HCT116 (cell line): ENCODE measurements at regions not wholly inside any gene's neighbourhood (a gene's known extent, or its start where the extent isn't known, plus 50 kb on each side); places are given as distances from the start of the nearest gene placed in this dataset.

ENCODE experiments used
- ATAC-seq: fragments of 200-7000 bp; cut with Tn5 transposase; 2 replicates; pipeline ENCODE4 v1.9.1; 2020; ENCODE audit warnings: mild to moderate bottlenecking, moderate library complexity
- BruUV-seq: library from RNA; stranded (reverse); fragments of 400-500 nt; replicated peaks from 2 replicates; lab custom pipeline; 2021; lab: Mats Ljungman, UMichigan
- CTCF ChIA-PET: fragments of 300-600 bp; sonication (Branson Sonifier 250); formaldehyde crosslinking; loops from one replicate; lab custom pipeline; 2021; ENCODE audit warnings: antibody characterized with exemption; lab: Charles Lee
- POLR2A ChIA-PET: fragments of 300-600, 350-600 bp; sonication (Branson Sonifier 250); formaldehyde crosslinking; loops from one replicate; lab custom pipeline; 2021; ENCODE audit warnings: antibody characterized with exemption; lab: Charles Lee
- RAD21 ChIA-PET, 2 experiments: fragments of 300-600 bp; sonication (Branson Sonifier 250); formaldehyde crosslinking; loops; one replicate each; lab custom pipeline; 2023; ENCODE audit warnings: low total read pairs in 2 of 2; ENCODE audit not compliant: uncharacterized antibody in 2 of 2, unreplicated experiment in 2 of 2, low non-redundant PET in 1 of 2; lab: Charles Lee
- DNase-seq: peaks from one replicate; pipeline ENCODE4 v3.0.0-alpha.2; 2010; ENCODE audit warnings: low read depth, low spot score
- H2AFZ ChIP-seq: fragments of 200-600 bp; shearing (Covaris generic), sonication (generic); 2 replicates; pipeline ENCODE4 v1.6.1; 2017; ENCODE audit warnings: low read depth, mixed run types, mixed read lengths, antibody characterized with exemption, low read length; ENCODE audit not compliant: poor library complexity, severe bottlenecking
- H3K27ac ChIP-seq: 2 replicates; pipeline ENCODE4 v1.5.1; 2012; ENCODE audit warnings: low read depth, low read length
- H3K27me3 ChIP-seq: fragments of 200-600 bp; sonication (generic); 2 replicates; pipeline ENCODE4 v1.6.1; 2016; ENCODE audit warnings: mixed run types, low read length, mixed read lengths; ENCODE audit not compliant: insufficient read depth
- H3K36me3 ChIP-seq, 2 experiments: fragments of 200-500 bp in 1 of 2; fragments of 200-600 bp in 1 of 2; sonication (Bioruptor generic) in 1 of 2; sonication (generic) in 1 of 2; 2 replicates each; pipeline versions ENCODE4 v1.5.1 to v1.6.1; 2014 to 2016; ENCODE audit warnings: low read length in 2 of 2, inconsistent platforms in 1 of 2, mixed read lengths in 1 of 2, mixed run types in 1 of 2; ENCODE audit not compliant: insufficient read depth in 2 of 2, control insufficient read depth in 1 of 2
- H3K4me1 ChIP-seq, 2 experiments: fragments of 200-600 bp in 1 of 2; sonication (generic) in 1 of 2; 2 replicates each; pipeline versions ENCODE4 v1.5.1 to v1.6.1; 2012 to 2017; ENCODE audit warnings: low read length in 2 of 2, inconsistent platforms in 1 of 2, mild to moderate bottlenecking in 1 of 2, mixed read lengths in 1 of 2, mixed run types in 1 of 2, moderate library complexity in 1 of 2; ENCODE audit not compliant: insufficient read depth in 2 of 2, control insufficient read depth in 1 of 2
- H3K4me2 ChIP-seq: fragments of 200-600 bp; sonication (generic); 2 replicates; pipeline ENCODE4 v1.6.1; 2017; ENCODE audit warnings: mixed run types, low read length, mixed read lengths
- H3K4me3 ChIP-seq, 2 experiments: fragments of 200-600 bp in 1 of 2; sonication (generic) in 1 of 2; replicated peaks in 1 of 2; 2 replicates each; pipeline ENCODE4 v1.5.1; 2011 to 2016; ENCODE audit warnings: low read length in 2 of 2, control low read depth in 1 of 2, low read depth in 1 of 2, mild to moderate bottlenecking in 1 of 2, mixed read lengths in 1 of 2, mixed run types in 1 of 2
- H3K79me2 ChIP-seq: fragments of 200-600 bp; sonication (generic); 2 replicates; pipeline ENCODE4 v1.6.1; 2017; ENCODE audit warnings: mild to moderate bottlenecking, mixed run types, low read length, moderate library complexity, mixed read lengths; ENCODE audit not compliant: insufficient read depth
- H3K9ac ChIP-seq: fragments of 200-600 bp; sonication (generic); 2 replicates; pipeline ENCODE4 v1.6.1; 2016; ENCODE audit warnings: low read length, mixed read lengths
- H3K9me2 ChIP-seq: fragments of 200-600 bp; sonication (generic), shearing (Covaris generic); 2 replicates; pipeline ENCODE4 v1.6.1; 2017; ENCODE audit warnings: mixed run types, mild to moderate bottlenecking, moderate library complexity; ENCODE audit not compliant: insufficient read depth
- H3K9me3 ChIP-seq, 2 experiments: fragments of 200-500 bp in 1 of 2; fragments of 200-600 bp in 1 of 2; sonication (Bioruptor generic) in 1 of 2; sonication (generic) in 1 of 2; 2 replicates each; pipeline ENCODE4 v1.6.1; 2014 to 2017; ENCODE audit warnings: low read length in 2 of 2, mixed read lengths in 2 of 2, inconsistent platforms in 1 of 2, low read depth in 1 of 2, mild to moderate bottlenecking in 1 of 2, mixed run types in 1 of 2, moderate library complexity in 1 of 2; ENCODE audit not compliant: control insufficient read depth in 1 of 2, insufficient read depth in 1 of 2
- H4K20me1 ChIP-seq: fragments of 200-600 bp; sonication (generic), shearing (Covaris generic); 2 replicates; pipeline ENCODE4 v1.6.1; 2017; ENCODE audit warnings: mixed run types, mild to moderate bottlenecking, moderate library complexity; ENCODE audit not compliant: insufficient read depth
- ELF1 ChIP-seq: IDR thresholded peaks from 2 replicates; pipeline ENCODE4 v1.6.1; 2012; ENCODE audit warnings: low read depth, borderline replicate concordance
- EZH2phosphoT487 ChIP-seq: fragments of 200-600 bp; IDR thresholded peaks from 2 replicates; pipeline ENCODE4 v1.6.1; 2018; ENCODE audit warnings: antibody characterized with exemption, borderline replicate concordance
- FOSL1 ChIP-seq: IDR thresholded peaks from 2 replicates; pipeline ENCODE4 v1.6.1; 2012; ENCODE audit warnings: low read depth
- POLR2A ChIP-seq: IDR thresholded peaks from 2 replicates; pipeline ENCODE4 v1.7.0; 2011; ENCODE audit warnings: borderline replicate concordance; ENCODE audit not compliant: insufficient read depth, insufficient read length; ENCODE audit errors: extremely low read depth
- POLR2AphosphoS5 ChIP-seq: IDR thresholded peaks from 2 replicates; pipeline ENCODE4 v1.6.1; 2011; ENCODE audit warnings: mild to moderate bottlenecking, low read depth, low read length, moderate library complexity
- YY1 ChIP-seq: IDR thresholded peaks from 2 replicates; pipeline ENCODE4 v1.6.1; 2011; ENCODE audit warnings: low read length, low read depth, moderate library complexity, mild to moderate bottlenecking; ENCODE audit not compliant: insufficient replicate concordance; ENCODE audit errors: extremely low read depth
- ZNF274 ChIP-seq: fragments of 200-500 bp; sonication (Bioruptor generic); IDR thresholded peaks from 2 replicates; pipeline ENCODE4 v1.6.1; 2014; ENCODE audit warnings: mild to moderate bottlenecking, low read depth, low read length, inconsistent platforms
- intact Hi-C: fragments of 100-400 bp; cut with micrococcal nuclease; formaldehyde crosslinking; loops from 2 replicates; pipeline ENCODE4 v1.10.0; 2022
- TF ChIP-seq, protein P1 (sequence below), 3 experiments: fragments of 200-600 bp in 1 of 3; sonication (generic) in 1 of 3; IDR thresholded peaks in 2 of 3; conservative IDR thresholded peaks in 1 of 3; 2 replicates each; pipeline ENCODE4 v1.5.1; 2012 to 2017; ENCODE audit warnings: low read depth in 2 of 3, low read length in 2 of 3, antibody characterized with exemption in 1 of 3, borderline replicate concordance in 1 of 3, control low read depth in 1 of 3, mild to moderate bottlenecking in 1 of 3, mixed read lengths in 1 of 3, mixed run types in 1 of 3, moderate library complexity in 1 of 3; ENCODE audit not compliant: insufficient read depth in 1 of 3
- TF ChIP-seq, protein P2 (sequence below): IDR thresholded peaks from 2 replicates; pipeline ENCODE4 v1.6.1; 2011; ENCODE audit warnings: mild to moderate bottlenecking, low read length, moderate library complexity; ENCODE audit not compliant: insufficient replicate concordance; ENCODE audit errors: extremely low read depth

DNA sequence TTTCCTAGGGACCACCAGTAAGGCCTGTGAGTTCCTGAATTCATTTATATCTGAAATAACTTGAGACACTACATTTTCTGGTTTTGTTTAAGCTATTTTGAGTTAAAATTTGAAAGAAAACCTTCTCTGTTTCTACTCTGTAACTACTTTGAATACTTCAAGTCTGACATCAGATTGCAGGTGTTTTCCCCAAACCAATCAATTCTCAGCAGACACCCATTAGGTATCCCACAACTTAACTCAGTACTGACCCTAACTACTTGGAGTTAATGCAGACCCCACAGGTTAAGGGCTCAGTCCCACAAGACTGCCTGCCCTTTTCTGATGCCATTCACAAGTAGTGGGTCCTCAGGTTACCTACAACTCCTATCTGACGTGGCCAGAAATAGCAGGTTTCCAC lies 1100.0 kb upstream of the SLIT2 start:
- ChIA-PET POLR2A (no interaction called here), CTCF (no interaction called here), RAD21 (no interaction called here)
- H3K4me2 ChIP-seq, result no peak overlapping the region
- no peaks in the 10 kb centered on the region for H3K27me3 ChIP-seq
- no peak overlapping the region for H3K27ac ChIP-seq
- H3K4me3 ChIP-seq, result no peak overlapping the region
- H3K9me2 ChIP-seq, result no peaks in the 10 kb centered on the region
- H3K9me3 ChIP-seq, result no peaks in the 10 kb centered on the region; a peak in 1 of 4 replicates
- ATAC-seq (no peak), DNase-seq (no peak)
- intact Hi-C loops, result no loop called here
- no peaks in the 10 kb centered on the region for H3K79me2 ChIP-seq
- H3K9ac ChIP-seq, result no peak overlapping the region
- no peaks in the 10 kb centered on the region for H4K20me1 ChIP-seq
- TF ChIP-seq, protein P1, sequence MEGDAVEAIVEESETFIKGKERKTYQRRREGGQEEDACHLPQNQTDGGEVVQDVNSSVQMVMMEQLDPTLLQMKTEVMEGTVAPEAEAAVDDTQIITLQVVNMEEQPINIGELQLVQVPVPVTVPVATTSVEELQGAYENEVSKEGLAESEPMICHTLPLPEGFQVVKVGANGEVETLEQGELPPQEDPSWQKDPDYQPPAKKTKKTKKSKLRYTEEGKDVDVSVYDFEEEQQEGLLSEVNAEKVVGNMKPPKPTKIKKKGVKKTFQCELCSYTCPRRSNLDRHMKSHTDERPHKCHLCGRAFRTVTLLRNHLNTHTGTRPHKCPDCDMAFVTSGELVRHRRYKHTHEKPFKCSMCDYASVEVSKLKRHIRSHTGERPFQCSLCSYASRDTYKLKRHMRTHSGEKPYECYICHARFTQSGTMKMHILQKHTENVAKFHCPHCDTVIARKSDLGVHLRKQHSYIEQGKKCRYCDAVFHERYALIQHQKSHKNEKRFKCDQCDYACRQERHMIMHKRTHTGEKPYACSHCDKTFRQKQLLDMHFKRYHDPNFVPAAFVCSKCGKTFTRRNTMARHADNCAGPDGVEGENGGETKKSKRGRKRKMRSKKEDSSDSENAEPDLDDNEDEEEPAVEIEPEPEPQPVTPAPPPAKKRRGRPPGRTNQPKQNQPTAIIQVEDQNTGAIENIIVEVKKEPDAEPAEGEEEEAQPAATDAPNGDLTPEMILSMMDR (IDR thresholded peaks at IDR 0.05 in 2 of 3, conservative IDR thresholded peaks at IDR 0.05 in 1 of 3; ENCODE audit: borderline replicate concordance in 1 of 3, insufficient read depth in 1 of 3, low read depth in 2 of 3, low read length in 2 of 3), result no peak
- TF ChIP-seq, protein P2, sequence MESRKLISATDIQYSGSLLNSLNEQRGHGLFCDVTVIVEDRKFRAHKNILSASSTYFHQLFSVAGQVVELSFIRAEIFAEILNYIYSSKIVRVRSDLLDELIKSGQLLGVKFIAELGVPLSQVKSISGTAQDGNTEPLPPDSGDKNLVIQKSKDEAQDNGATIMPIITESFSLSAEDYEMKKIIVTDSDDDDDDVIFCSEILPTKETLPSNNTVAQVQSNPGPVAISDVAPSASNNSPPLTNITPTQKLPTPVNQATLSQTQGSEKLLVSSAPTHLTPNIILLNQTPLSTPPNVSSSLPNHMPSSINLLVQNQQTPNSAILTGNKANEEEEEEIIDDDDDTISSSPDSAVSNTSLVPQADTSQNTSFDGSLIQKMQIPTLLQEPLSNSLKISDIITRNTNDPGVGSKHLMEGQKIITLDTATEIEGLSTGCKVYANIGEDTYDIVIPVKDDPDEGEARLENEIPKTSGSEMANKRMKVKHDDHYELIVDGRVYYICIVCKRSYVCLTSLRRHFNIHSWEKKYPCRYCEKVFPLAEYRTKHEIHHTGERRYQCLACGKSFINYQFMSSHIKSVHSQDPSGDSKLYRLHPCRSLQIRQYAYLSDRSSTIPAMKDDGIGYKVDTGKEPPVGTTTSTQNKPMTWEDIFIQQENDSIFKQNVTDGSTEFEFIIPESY, result no peak
- TF ChIP-seq POLR2A, result no peak
- no peaks in the 10 kb centered on the region for H3K36me3 ChIP-seq
- no TSS peak for BruUV-seq
- no peak overlapping the region for H2AFZ ChIP-seq
- H3K4me1 ChIP-seq, result no peaks in the 10 kb centered on the region

DNA sequence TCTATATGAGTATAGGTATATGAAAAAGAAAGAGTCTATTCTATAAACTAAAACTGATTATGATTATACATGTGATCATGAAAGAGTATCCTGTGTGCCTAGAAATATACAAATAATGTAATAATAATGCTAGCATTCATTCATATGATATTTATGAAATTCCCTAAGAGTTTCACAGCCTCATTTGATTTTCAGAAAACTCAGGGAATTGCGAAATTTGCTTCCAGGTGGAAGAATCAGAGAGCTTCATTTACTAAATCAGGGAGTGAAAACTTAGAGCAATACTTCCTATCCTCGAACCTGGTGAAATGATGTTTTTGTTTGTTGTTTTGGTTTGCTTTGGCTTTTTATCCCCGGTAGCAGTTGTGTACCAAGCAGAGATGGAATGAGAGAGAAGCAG lies 1105.7 kb upstream of the SLIT2 start:
- no TSS peak for BruUV-seq
- DNase-seq, result no peak
- no peaks in the 10 kb centered on the region for H3K36me3 ChIP-seq
- no peak overlapping the region for H3K4me3 ChIP-seq
- no peak for ATAC-seq
- H2AFZ ChIP-seq, result no peak overlapping the region
- POLR2A ChIA-PET, result no interaction called here
- H3K79me2 ChIP-seq, result no peaks in the 10 kb centered on the region
- no peaks in the 10 kb centered on the region for H4K20me1 ChIP-seq
- intact Hi-C loops, result no loop called here
- no peaks in the 10 kb centered on the region for H3K27me3 ChIP-seq
- RAD21 ChIA-PET, result no interaction called here
- no peak overlapping the region for H3K4me2 ChIP-seq
- CTCF ChIA-PET, result no interaction called here
- H3K4me1 ChIP-seq, result no peaks in the 10 kb centered on the region
- no peak overlapping the region for H3K9ac ChIP-seq
- H3K27ac ChIP-seq, result no peak overlapping the region
- no peaks in the 10 kb centered on the region for H3K9me2 ChIP-seq
- H3K9me3 ChIP-seq, result 0 out of 4 replicates have a peak, but pooled peaks cover 0 to 2% of the 10 kb centered on the region in 2 experiments
- TF ChIP-seq, protein P1 (IDR thresholded peaks at IDR 0.05 in 2 of 3, conservative IDR thresholded peaks at IDR 0.05 in 1 of 3; ENCODE audit: borderline replicate concordance in 1 of 3, insufficient read depth in 1 of 3, low read depth in 2 of 3, low read length in 2 of 3), result no peak
- TF ChIP-seq YY1, result no peak
- TF ChIP-seq EZH2phosphoT487, result no peak
- TF ChIP-seq POLR2AphosphoS5, result no peak
- no peak for TF ChIP-seq ZNF274
- TF ChIP-seq ELF1, result no peak
- no peak for TF ChIP-seq FOSL1
